Colonic mucosa (tissue), 4 donors: ENCODE measurements at regions not wholly inside any gene's neighbourhood (a gene's known extent, or its start where the extent isn't known, plus 50 kb on each side); places are given as distances from the start of the nearest gene placed in this dataset.

Source experiments
- DNase-seq: peaks from one replicate; pipeline ENCODE4 v3.0.0-alpha.2; 2020
- H3K27ac ChIP-seq: fragments of 200-600 bp; one replicate; pipeline ENCODE4 v1.8.0; 2021
- H3K27me3 ChIP-seq: fragments of 200-600 bp; one replicate; pipeline ENCODE4 v1.8.0; 2021
- H3K36me3 ChIP-seq: fragments of 200-600 bp; one replicate; pipeline ENCODE4 v1.8.0; 2021
- H3K4me1 ChIP-seq: fragments of 200-600 bp; one replicate; pipeline ENCODE4 v1.8.0; 2021; ENCODE audit warnings: mild to moderate bottlenecking
- H3K4me3 ChIP-seq: fragments of 200-600 bp; one replicate; pipeline ENCODE4 v1.8.0; 2021
- H3K9ac ChIP-seq, 2 donors: one replicate each; pipeline ENCODE4 v1.7.0; 2013; ENCODE audit warnings: control low read depth in 2 of 2, low read depth in 2 of 2, low read length in 2 of 2
- H3K9me3 ChIP-seq: fragments of 200-600 bp; one replicate; pipeline ENCODE4 v1.8.0; 2021
- CTCF ChIP-seq: fragments of 200-600 bp; IDR thresholded peaks from one replicate; pipeline ENCODE4 v1.8.0; 2022; ENCODE audit warnings: antibody characterized with exemption, mild to moderate bottlenecking
- intact Hi-C: fragments of 100-400 bp; cut with DNase I; formaldehyde crosslinking; loops from one replicate; pipeline ENCODE4 v1.14.1; 2022
- donor health status: healthy.
- donor health status: DM: no; HTN: no; CAD: no.
- donor health status: DM: no; HTN: no; CAD: no.

- Histone ChIP-seq H3K27ac (no peak overlapping the region), H3K9me3 (no peaks in the 10 kb centered on the region), H3K9ac (no peak overlapping the region), H3K4me3 (no peak overlapping the region), H3K36me3 (no peaks in the 10 kb centered on the region), H3K27me3 (no peaks in the 10 kb centered on the region), H3K4me1 (no peaks in the 10 kb centered on the region)
- no peak for DNase-seq
- TF ChIP-seq CTCF: no peak
- intact Hi-C loops: no loop called here
Measured at GRCh38 chr6:56299916-56300315, 52.5 kb upstream of the COL21A1 start.

- DNase-seq: no peak
- no peak overlapping the region for H3K9ac ChIP-seq
- H3K27me3 ChIP-seq: no peaks in the 10 kb centered on the region
- TF ChIP-seq CTCF: no peak
- no peak overlapping the region for H3K27ac ChIP-seq
- H3K4me3 ChIP-seq: no peak overlapping the region
- no peaks in the 10 kb centered on the region for H3K4me1 ChIP-seq
- no peaks in the 10 kb centered on the region for H3K9me3 ChIP-seq
- H3K36me3 ChIP-seq: no peaks in the 10 kb centered on the region
- intact Hi-C loops: no loop called here
Measured at GRCh38 chr6:56297022-56297989, 49.9 kb upstream of the COL21A1 start.
